ENCODE measurements at regions not wholly inside any gene's neighbourhood (a gene's known extent, or its start where the extent isn't known, plus 50 kb on each side); places are given as distances from the start of the nearest gene placed in this dataset.
"Not testable (repeated sequence)": the region's sequence is repeated elsewhere in the genome, so short reads cannot be mapped to it uniquely, and the experiment has no call there.

DNA sequence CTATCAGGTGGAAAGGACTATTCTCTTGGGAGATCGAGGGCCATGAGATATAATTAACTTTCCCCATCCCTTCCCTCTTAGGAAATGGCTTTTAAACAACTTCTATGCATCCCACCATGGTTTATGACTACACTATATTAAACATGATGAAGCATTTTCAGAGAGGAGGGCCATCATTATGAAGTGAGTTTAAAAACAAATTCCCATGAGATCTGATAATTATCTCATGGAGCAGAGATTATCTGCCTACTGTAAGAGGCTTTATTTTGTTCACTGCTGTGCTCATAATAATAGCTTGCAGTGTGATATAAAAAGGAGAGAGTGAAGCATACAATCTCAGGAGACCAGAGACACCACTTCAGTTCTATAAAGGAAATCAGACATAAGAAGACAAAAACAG is 330.5 kb upstream of the ZFP42 start:
- Histone ChIP-seq H3K27me3 (ENCODE audit: control insufficient read depth, insufficient read depth, low read length) (no peaks in the 10 kb centered on the region), H3K36me3 (ENCODE audit: control insufficient read depth, insufficient read depth, low read length) (no peaks in the 10 kb centered on the region), H3K4me3 (ENCODE audit: low read depth, low read length) (no peak overlapping the region)
- POLR2A ChIA-PET: no interaction called here
- CTCF ChIA-PET: no interaction called here
- TF ChIP-seq, protein P1, sequence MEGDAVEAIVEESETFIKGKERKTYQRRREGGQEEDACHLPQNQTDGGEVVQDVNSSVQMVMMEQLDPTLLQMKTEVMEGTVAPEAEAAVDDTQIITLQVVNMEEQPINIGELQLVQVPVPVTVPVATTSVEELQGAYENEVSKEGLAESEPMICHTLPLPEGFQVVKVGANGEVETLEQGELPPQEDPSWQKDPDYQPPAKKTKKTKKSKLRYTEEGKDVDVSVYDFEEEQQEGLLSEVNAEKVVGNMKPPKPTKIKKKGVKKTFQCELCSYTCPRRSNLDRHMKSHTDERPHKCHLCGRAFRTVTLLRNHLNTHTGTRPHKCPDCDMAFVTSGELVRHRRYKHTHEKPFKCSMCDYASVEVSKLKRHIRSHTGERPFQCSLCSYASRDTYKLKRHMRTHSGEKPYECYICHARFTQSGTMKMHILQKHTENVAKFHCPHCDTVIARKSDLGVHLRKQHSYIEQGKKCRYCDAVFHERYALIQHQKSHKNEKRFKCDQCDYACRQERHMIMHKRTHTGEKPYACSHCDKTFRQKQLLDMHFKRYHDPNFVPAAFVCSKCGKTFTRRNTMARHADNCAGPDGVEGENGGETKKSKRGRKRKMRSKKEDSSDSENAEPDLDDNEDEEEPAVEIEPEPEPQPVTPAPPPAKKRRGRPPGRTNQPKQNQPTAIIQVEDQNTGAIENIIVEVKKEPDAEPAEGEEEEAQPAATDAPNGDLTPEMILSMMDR (IDR thresholded peaks at IDR 0.05; ENCODE audit: insufficient read depth, low read depth, low read length): no peak
- DNase-seq (ENCODE audit: low read depth): no peak

DNA sequence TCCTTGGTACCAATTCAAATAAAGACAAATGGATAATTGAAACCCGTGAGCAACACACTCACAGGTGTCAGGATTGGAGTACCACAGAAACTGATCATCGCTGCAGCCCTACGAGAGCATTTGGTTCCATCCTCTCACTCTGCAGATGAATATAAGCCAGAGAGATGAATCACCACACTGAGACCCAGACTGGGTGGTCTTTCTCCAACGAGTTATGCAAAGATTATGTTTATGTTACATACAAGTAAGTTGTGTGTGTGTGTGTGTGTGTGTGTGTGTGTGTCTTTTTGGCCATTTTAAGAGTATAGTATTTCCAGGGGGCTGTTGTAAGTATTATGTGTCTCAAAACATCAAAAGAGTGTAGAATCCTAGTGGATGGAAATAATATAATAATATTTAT is 329.5 kb upstream of the ZFP42 start:
- Histone ChIP-seq H3K36me3 (ENCODE audit: control insufficient read depth, insufficient read depth, low read length) (no peaks in the 10 kb centered on the region), H3K27me3 (ENCODE audit: control insufficient read depth, insufficient read depth, low read length) (no peaks in the 10 kb centered on the region), H3K4me3 (ENCODE audit: low read depth, low read length) (no peak overlapping the region)
- CTCF ChIA-PET: no interaction called here
- POLR2A ChIA-PET: no interaction called here
- TF ChIP-seq, protein P1 (IDR thresholded peaks at IDR 0.05; ENCODE audit: insufficient read depth, low read depth, low read length): no peak
- DNase-seq (ENCODE audit: low read depth): no peak

DNA sequence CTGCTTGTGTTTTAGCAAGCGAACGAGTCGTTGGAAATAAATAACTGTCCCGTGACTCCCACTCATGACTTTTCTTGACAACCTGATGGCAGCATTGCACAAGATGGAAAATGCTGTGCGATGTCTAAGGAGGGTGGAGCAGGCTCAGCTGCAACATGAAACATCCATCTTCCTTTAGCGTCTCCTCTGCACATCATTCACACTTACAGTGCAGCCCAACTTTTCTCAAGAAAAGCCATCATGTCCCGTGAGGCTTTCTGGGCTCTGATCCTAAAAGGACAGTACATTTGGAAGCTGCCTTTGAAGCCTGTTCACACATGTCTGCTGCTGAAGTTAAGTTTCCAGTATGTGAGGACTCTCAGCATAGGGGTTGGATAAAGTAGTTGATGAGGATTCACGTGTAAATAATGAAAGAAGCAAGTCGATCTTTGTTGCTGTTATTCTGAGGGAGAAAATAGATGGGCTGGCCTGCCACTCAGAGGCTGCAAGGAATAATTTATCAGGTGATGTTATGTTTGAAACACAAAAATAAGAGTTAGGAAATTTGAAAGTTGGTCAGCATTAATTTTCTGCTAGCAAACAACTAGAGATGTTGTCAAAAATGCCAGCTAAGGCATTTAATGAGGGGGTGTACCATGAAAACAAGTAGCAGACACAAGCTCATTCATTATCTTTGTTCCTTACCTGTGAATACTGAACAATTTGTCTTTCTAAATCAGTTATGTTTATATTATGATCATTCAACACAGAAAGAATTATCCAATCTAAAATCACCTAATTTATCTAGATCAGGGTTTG is 328.7 kb upstream of the ZFP42 start:
- no peak for DNase-seq (ENCODE audit: low read depth)
- Histone ChIP-seq H3K4me3 (ENCODE audit: low read depth, low read length) (no peak overlapping the region), H3K36me3 (ENCODE audit: control insufficient read depth, insufficient read depth, low read length) (no peaks in the 10 kb centered on the region), H3K27me3 (ENCODE audit: control insufficient read depth, insufficient read depth, low read length) (no peaks in the 10 kb centered on the region)
- ChIA-PET CTCF (no interaction called here), POLR2A (no interaction called here)
- TF ChIP-seq, protein P1 (IDR thresholded peaks at IDR 0.05; ENCODE audit: insufficient read depth, low read depth, low read length): no peak

DNA sequence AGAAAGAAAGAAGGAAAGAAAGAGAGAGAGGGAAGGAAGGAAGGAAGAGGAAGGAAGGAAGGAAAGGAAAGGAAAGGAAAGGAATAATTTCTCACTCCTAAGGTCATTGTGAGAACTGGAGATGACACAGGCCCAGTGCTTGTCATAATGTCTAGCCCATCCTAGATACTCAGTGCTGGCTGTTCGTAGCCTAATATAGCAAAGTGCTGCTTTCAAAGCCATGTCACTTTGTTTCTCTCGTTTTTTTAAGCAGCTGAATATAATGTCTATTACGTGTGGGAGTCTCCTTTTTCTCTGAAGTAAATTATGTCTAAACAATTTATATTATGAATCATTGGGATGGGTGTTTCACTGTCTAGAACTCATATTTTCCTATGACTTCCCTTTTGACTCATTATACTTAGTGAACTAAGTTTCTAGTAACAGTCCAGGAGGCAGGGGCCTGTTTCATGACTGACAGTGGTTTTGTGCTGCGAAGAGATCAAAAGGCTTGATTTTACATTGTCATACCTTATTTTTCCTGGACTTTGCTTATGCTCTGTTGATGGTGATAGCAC is 327.0 kb upstream of the ZFP42 start:
- ChIA-PET CTCF (no interaction called here), POLR2A (no interaction called here)
- no peaks in the 10 kb centered on the region for H3K27me3 ChIP-seq (ENCODE audit: control insufficient read depth, insufficient read depth, low read length)
- TF ChIP-seq, protein P1 (IDR thresholded peaks at IDR 0.05; ENCODE audit: insufficient read depth, low read depth, low read length): no peak
- DNase-seq (ENCODE audit: low read depth): no peak
- H3K4me3 ChIP-seq (ENCODE audit: low read depth, low read length): no peak overlapping the region
- H3K36me3 ChIP-seq (ENCODE audit: control insufficient read depth, insufficient read depth, low read length): no peaks in the 10 kb centered on the region

DNA sequence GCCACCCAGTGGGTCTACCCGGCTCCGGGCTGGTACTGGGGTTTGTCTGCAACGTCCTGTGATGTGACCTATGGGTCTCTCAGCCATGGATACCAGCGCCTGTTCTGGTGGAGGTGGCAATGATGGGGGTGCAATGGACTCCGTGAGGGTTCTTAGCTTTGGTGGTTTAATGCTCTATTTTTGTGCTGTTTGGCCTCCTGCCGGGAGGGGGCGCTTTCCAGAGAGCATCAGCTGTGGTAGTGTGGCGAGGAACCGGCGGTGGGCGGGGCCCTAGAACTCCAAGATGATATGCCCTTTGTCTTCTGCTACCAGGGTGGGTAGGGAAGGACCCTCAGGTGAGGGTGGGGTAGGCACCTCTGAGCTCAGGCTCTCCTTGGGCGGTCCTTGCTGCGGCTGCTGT is 324.1 kb upstream of the ZFP42 start:
- H3K27me3 ChIP-seq (ENCODE audit: control insufficient read depth, insufficient read depth, low read length); CTCF ChIA-PET; DNase-seq (ENCODE audit: low read depth); H3K36me3 ChIP-seq (ENCODE audit: control insufficient read depth, insufficient read depth, low read length); POLR2A ChIA-PET; H3K4me3 ChIP-seq (ENCODE audit: low read depth, low read length): not testable (repeated sequence)

DNA sequence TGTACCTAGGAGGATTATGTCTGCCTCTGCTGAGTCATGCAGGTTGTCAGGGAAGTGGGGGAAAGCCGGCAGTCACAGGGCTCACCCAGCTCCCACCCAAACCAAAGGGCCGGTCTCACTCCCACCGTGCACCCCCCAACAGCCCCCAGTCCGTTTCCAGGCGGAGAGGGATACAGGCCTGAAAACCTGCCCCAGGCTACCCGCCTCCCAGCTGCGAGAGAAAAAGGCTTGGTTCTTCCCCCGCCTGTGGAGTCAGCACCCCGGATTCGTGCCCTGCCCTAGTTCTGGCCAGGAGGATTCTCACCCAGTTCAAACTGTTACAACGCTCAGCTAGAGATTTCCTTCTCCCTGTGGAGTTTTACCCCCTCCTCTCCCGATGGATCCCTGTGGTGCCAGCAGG is 323.6 kb upstream of the ZFP42 start:
- H3K36me3 ChIP-seq (ENCODE audit: control insufficient read depth, insufficient read depth, low read length); CTCF ChIA-PET; POLR2A ChIA-PET; DNase-seq (ENCODE audit: low read depth); H3K27me3 ChIP-seq (ENCODE audit: control insufficient read depth, insufficient read depth, low read length); H3K4me3 ChIP-seq (ENCODE audit: low read depth, low read length): not testable (repeated sequence)

DNA sequence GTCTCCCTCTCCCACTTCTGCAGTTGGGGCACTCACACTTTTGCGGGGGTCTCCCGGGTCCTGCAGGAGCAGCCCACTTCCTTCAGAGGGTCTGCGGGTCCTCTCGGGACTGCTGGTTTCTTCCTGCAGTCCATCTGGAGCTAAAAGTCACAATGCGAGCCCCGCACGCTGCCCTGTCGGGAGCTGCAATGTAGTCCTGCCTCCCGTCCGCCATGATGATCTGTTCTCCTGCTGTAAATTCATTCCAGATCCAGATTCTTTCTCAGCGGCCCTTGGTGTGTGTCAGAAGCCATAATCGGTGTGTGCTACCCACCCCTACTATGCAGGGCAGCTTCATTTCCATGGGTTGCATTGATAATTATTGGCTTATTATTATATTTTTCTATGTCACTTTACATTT is 323.0 kb upstream of the ZFP42 start:
- H3K27me3 ChIP-seq (ENCODE audit: control insufficient read depth, insufficient read depth, low read length); H3K4me3 ChIP-seq (ENCODE audit: low read depth, low read length); DNase-seq (ENCODE audit: low read depth); POLR2A ChIA-PET; H3K36me3 ChIP-seq (ENCODE audit: control insufficient read depth, insufficient read depth, low read length); CTCF ChIA-PET: not testable (repeated sequence)

Measured in BJ (cell line).